Tibial artery (tissue), 4 donors: ENCODE measurements at regions not wholly inside any gene's neighbourhood (a gene's known extent, or its start where the extent isn't known, plus 50 kb on each side); places are given as distances from the start of the nearest gene placed in this dataset.

Source experiments
- DNase-seq, 2 donors: peaks; one replicate each; pipeline ENCODE4 v3.0.0-alpha.2; 2019
- H3K27ac ChIP-seq, 2 donors: fragments of 200-600 bp; sonication (generic) in 1 of 2; 1 replicate in 1 of 2; 2 replicates in 1 of 2; pipeline ENCODE4 v1.5.1; 2018 to 2019; ENCODE audit warnings: mild to moderate bottlenecking in 1 of 2
- H3K27me3 ChIP-seq, 2 donors: fragments of 200-600 bp; sonication (generic) in 1 of 2; one replicate each; pipeline versions ENCODE4 v1.5.1 to v1.6.0; 2016 to 2019
- H3K36me3 ChIP-seq, 3 donors: fragments of 200-600 bp; sonication (generic) in 2 of 3; one replicate each; pipeline ENCODE4 v1.5.1; 2016 to 2019; ENCODE audit warnings: mild to moderate bottlenecking in 2 of 3
- H3K4me1 ChIP-seq, 4 donors: fragments of 200-600 bp; sonication (generic) in 2 of 4; 1 replicate in 3 of 4; 2 replicates in 1 of 4; pipeline ENCODE4 v1.5.1; 2016 to 2019
- H3K4me3 ChIP-seq, 2 donors: fragments of 200-600 bp; sonication (generic) in 1 of 2; 1 replicate in 1 of 2; 2 replicates in 1 of 2; pipeline ENCODE4 v1.5.1; 2018 to 2019; ENCODE audit warnings: mild to moderate bottlenecking in 2 of 2
- H3K9me3 ChIP-seq, 3 donors: fragments of 200-600 bp; sonication (generic) in 1 of 3; one replicate each; pipeline ENCODE4 v1.5.1; 2016 to 2019
- CTCF ChIP-seq, 2 experiments: fragments of 200-600 bp in 1 of 2; fragments of 450-650 bp in 1 of 2; IDR thresholded peaks; one replicate each; pipeline ENCODE4 v1.5.1; 2017 to 2019; ENCODE audit warnings: antibody characterized with exemption in 2 of 2, mild to moderate bottlenecking in 1 of 2, moderate library complexity in 1 of 2
- intact Hi-C: fragments of 100-400 bp; cut with DNase I; formaldehyde crosslinking; loops from one replicate; pipeline ENCODE4 v1.15.0; 2023; ENCODE audit warnings: low total_unique reads

- DNase-seq, result no peak
- no peak for TF ChIP-seq CTCF (IDR thresholded peaks at IDR 0.05)
- H3K27me3 ChIP-seq, result peaks cover 0 to 16% of the 10 kb centered on the region in 2 donors
- intact Hi-C loops, result no loop called here
- H3K4me3 ChIP-seq, result no peak overlapping the region
- H3K27ac ChIP-seq, result no peak overlapping the region
- H3K9me3 ChIP-seq, result no peaks in the 10 kb centered on the region
- no peaks in the 10 kb centered on the region for H3K36me3 ChIP-seq
- no peaks in the 10 kb centered on the region for H3K4me1 ChIP-seq
Observed at GRCh38 chr12:53827306-53827705, 75.5 kb upstream of the CISTR start.

GRCh38 chr12:53828598-53828997 lies 76.8 kb upstream of the CISTR start:
- Histone ChIP-seq H3K9me3 (no peaks in the 10 kb centered on the region), H3K4me3 (no peak overlapping the region), H3K4me1 (no peaks in the 10 kb centered on the region), H3K27ac (no peak overlapping the region), H3K36me3 (no peaks in the 10 kb centered on the region), H3K27me3 (peaks cover 0 to 16% of the 10 kb centered on the region in 2 donors)
- no peak for TF ChIP-seq CTCF (IDR thresholded peaks at IDR 0.05)
- no peak for DNase-seq
- intact Hi-C loops, result no loop called here

- intact Hi-C loops, result no loop called here
- H3K36me3 ChIP-seq, result no peaks in the 10 kb centered on the region
- no peak overlapping the region for H3K27ac ChIP-seq
- no peak overlapping the region for H3K4me3 ChIP-seq
- no peak for TF ChIP-seq CTCF (IDR thresholded peaks at IDR 0.05)
- DNase-seq, result no peak
- H3K9me3 ChIP-seq, result no peaks in the 10 kb centered on the region
- peaks cover 0 to 10% of the 10 kb centered on the region in 2 donors for H3K27me3 ChIP-seq
- H3K4me1 ChIP-seq, result no peaks in the 10 kb centered on the region
Observed at GRCh38 chr12:53829130-53829819, 77.5 kb upstream of the CISTR start.

- intact Hi-C loops, result no loop called here
- Histone ChIP-seq H3K4me1 (no peaks in the 10 kb centered on the region), H3K27me3 (peaks cover 0 to 4% of the 10 kb centered on the region in 2 donors), H3K36me3 (no peaks in the 10 kb centered on the region), H3K4me3 (no peak overlapping the region), H3K27ac (no peak overlapping the region), H3K9me3 (no peaks in the 10 kb centered on the region)
- no peak for DNase-seq
- TF ChIP-seq CTCF (IDR thresholded peaks at IDR 0.05), result no peak
Observed at GRCh38 chr12:53830631-53831030, 78.9 kb upstream of the CISTR start.

- Histone ChIP-seq H3K27me3 (peaks cover 0 to 22% of the 10 kb centered on the region in 2 donors), H3K36me3 (no peaks in the 10 kb centered on the region), H3K27ac (no peak overlapping the region), H3K4me1 (no peaks in the 10 kb centered on the region), H3K4me3 (no peak overlapping the region), H3K9me3 (no peaks in the 10 kb centered on the region)
- no peak for TF ChIP-seq CTCF (IDR thresholded peaks at IDR 0.05)
- intact Hi-C loops, result no loop called here
- no peak for DNase-seq
Observed at GRCh38 chr12:53836119-53836655, 84.4 kb upstream of the CISTR start.
